HepG2 (cell line): ENCODE measurements at regions not wholly inside any gene's neighbourhood (a gene's known extent, or its start where the extent isn't known, plus 50 kb on each side); places are given as distances from the start of the nearest gene placed in this dataset.

Experiments used
- ATAC-seq: fragments of 200-7000 bp; cut with Tn5 transposase; 3 replicates; pipeline ENCODE4 v1.9.1; 2020; ENCODE audit warnings: mild to moderate bottlenecking, moderate library complexity
- BruUV-seq: library from RNA; stranded (reverse); fragments of 400-500 nt; replicated peaks from 2 replicates; lab custom pipeline; 2021; lab: Mats Ljungman, UMichigan
- CTCF ChIA-PET: fragments of 300-600 bp; formaldehyde crosslinking; extraction: SDS; loops from one replicate; lab custom pipeline; 2021; ENCODE audit warnings: low total read pairs, inconsistent platforms, low intra/inter-chr PET ratio; lab: Yijun Ruan, JAX
- POLR2A ChIA-PET: fragments of 350-600 bp; sonication (Branson Sonifier 250); formaldehyde crosslinking; loops from one replicate; lab custom pipeline; 2020; ENCODE audit warnings: antibody characterized with exemption, inconsistent platforms; lab: Yijun Ruan, JAX
- DNase-seq: peaks from one replicate; pipeline ENCODE4 v3.0.0-alpha.2; 2015; ENCODE audit warnings: low spot score
- FAIRE-seq: peaks from 3 replicates; lab custom pipeline; 2011; peaks lifted over from hg19 to GRCh38; lab: Jason Lieb, UNC
- H2AFZ ChIP-seq: one replicate; pipeline ENCODE4 v1.6.1; 2011; ENCODE audit warnings: low read length, inconsistent platforms
- H3K27ac ChIP-seq: fragments of 300-600 bp; 3 replicates; pipeline ENCODE4 v1.8.0; 2011; ENCODE audit warnings: mixed run types, mild to moderate bottlenecking, mixed read lengths, low read length, inconsistent platforms; ENCODE audit not compliant: insufficient read depth; ENCODE audit errors: extremely low read length
- H3K27me3 ChIP-seq, 2 experiments: fragments of 200-600 bp in 1 of 2; 2 replicates in 1 of 2; 3 replicates in 1 of 2; pipeline versions ENCODE4 v1.6.0 to v1.8.0; 2011; ENCODE audit warnings: low read length in 2 of 2, mild to moderate bottlenecking in 2 of 2, moderate library complexity in 2 of 2, inconsistent platforms in 1 of 2; ENCODE audit not compliant: insufficient read depth in 2 of 2, control insufficient read depth in 1 of 2
- H3K36me3 ChIP-seq, 2 experiments: fragments of 200-600 bp in 1 of 2; replicated peaks in 1 of 2; 2 replicates in 1 of 2; 3 replicates in 1 of 2; pipeline versions ENCODE4 v1.5.1 to v1.8.0; 2011; ENCODE audit warnings: low read length in 2 of 2, inconsistent platforms in 1 of 2; ENCODE audit not compliant: insufficient read depth in 2 of 2, control insufficient read depth in 1 of 2
- H3K4me1 ChIP-seq: 2 replicates; pipeline ENCODE4 v1.5.1; 2012; ENCODE audit warnings: low read length, inconsistent platforms; ENCODE audit not compliant: insufficient read depth
- H3K4me2 ChIP-seq: 2 replicates; pipeline ENCODE4 v1.6.0; 2011; ENCODE audit warnings: low read depth, low read length, inconsistent platforms
- H3K4me3 ChIP-seq, 3 experiments: fragments of 200-600 bp in 1 of 3; sonication (generic), shearing (Covaris generic) in 1 of 3; replicated peaks in 1 of 3; 2 replicates each; pipeline ENCODE4 v1.5.1; 2011 to 2016; ENCODE audit warnings: low read length in 3 of 3, inconsistent platforms in 2 of 3, low read depth in 2 of 3, mild to moderate bottlenecking in 2 of 3, control low read depth in 1 of 3, mixed read lengths in 1 of 3; ENCODE audit not compliant: insufficient read depth in 1 of 3
- H3K79me2 ChIP-seq: one replicate; pipeline ENCODE4 v1.6.1; 2011; ENCODE audit warnings: low read length, inconsistent platforms; ENCODE audit not compliant: insufficient read depth
- H3K9ac ChIP-seq: 2 replicates; pipeline ENCODE4 v1.6.0; 2011; ENCODE audit warnings: mild to moderate bottlenecking, low read depth, low read length, inconsistent platforms; ENCODE audit not compliant: insufficient read depth
- H3K9me3 ChIP-seq: 2 replicates; pipeline ENCODE4 v1.5.1; 2012; ENCODE audit warnings: mild to moderate bottlenecking, low read length
- H4K20me1 ChIP-seq: 2 replicates; pipeline ENCODE4 v1.6.0; 2011; ENCODE audit warnings: inconsistent platforms, mild to moderate bottlenecking, low read length, moderate library complexity; ENCODE audit not compliant: insufficient read depth
- MED13 ChIP-seq: sonication (generic); formaldehyde crosslinking; IDR thresholded peaks from 2 replicates; pipeline ENCODE4 v1.5.0; 2020; ENCODE audit warnings: missing genetic modification reagents
- ZNF101 ChIP-seq: sonication (generic); formaldehyde crosslinking; IDR thresholded peaks from 2 replicates; pipeline ENCODE4 v1.4.0; 2020; ENCODE audit warnings: mild to moderate bottlenecking, low read depth, missing genetic modification reagents, borderline replicate concordance
- ZNF292 ChIP-seq: sonication (generic); formaldehyde crosslinking; IDR thresholded peaks from 2 replicates; pipeline ENCODE4 v1.8.1; 2022; ENCODE audit warnings: mild to moderate bottlenecking, low read depth, missing genetic modification reagents, borderline replicate concordance
- ZNF468 ChIP-seq: sonication (generic); formaldehyde crosslinking; IDR thresholded peaks from 2 replicates; pipeline ENCODE4 v1.8.0; 2022; ENCODE audit warnings: mild to moderate bottlenecking, moderate library complexity, missing genetic modification reagents
- ZNF496 ChIP-seq: sonication (generic); formaldehyde crosslinking; IDR thresholded peaks from 2 replicates; pipeline ENCODE4 v1.8.1; 2023; ENCODE audit warnings: mild to moderate bottlenecking, moderate library complexity, missing genetic modification reagents; ENCODE audit not compliant: insufficient replicate concordance
- ZNF629 ChIP-seq: sonication (generic); formaldehyde crosslinking; conservative IDR thresholded peaks from 2 replicates; pipeline ENCODE4 v1.5.0; 2020; ENCODE audit warnings: missing genetic modification reagents
- ZSCAN31 ChIP-seq: sonication (generic); formaldehyde crosslinking; IDR thresholded peaks from 2 replicates; pipeline ENCODE4 v1.5.0; 2020; ENCODE audit warnings: low read depth, mild to moderate bottlenecking, missing genetic modification reagents
- WGBS: methylation state at CpG from one replicate; pipeline ENCODE4 v1.1.6; 2017; ENCODE audit warnings: low lambda C conversion rate; 5-methylcytosine and 5-hydroxymethylcytosine counted together
- in situ Hi-C: cut with HindIII; loops from 2 replicates; pipeline ENCODE4 v1.10.0; 2017; ENCODE audit warnings: low pct_unique_long_range_greater_than_20kb; ENCODE audit not compliant: extremely low pct_ligation_motif_present
- intact Hi-C: fragments of 100-400 bp; cut with micrococcal nuclease; formaldehyde crosslinking; loops from one replicate; pipeline ENCODE4 v1.10.0; 2022; ENCODE audit not compliant: unreplicated experiment
- TF ChIP-seq, protein P1 (sequence below): sonication (generic); formaldehyde crosslinking; IDR thresholded peaks from 2 replicates; pipeline ENCODE4 v1.4.0; 2020; ENCODE audit warnings: mild to moderate bottlenecking, missing genetic modification reagents
- TF ChIP-seq, protein P2 (sequence below): sonication (generic); formaldehyde crosslinking; IDR thresholded peaks from 2 replicates; pipeline ENCODE4 v1.5.0; 2020; ENCODE audit warnings: missing genetic modification reagents, mild to moderate bottlenecking, borderline replicate concordance
- TF ChIP-seq, protein P3 (sequence below): sonication (generic); formaldehyde crosslinking; IDR thresholded peaks from 2 replicates; pipeline ENCODE4 v1.5.1; 2020; ENCODE audit warnings: missing genetic modification reagents, mild to moderate bottlenecking, borderline replicate concordance

DNA sequence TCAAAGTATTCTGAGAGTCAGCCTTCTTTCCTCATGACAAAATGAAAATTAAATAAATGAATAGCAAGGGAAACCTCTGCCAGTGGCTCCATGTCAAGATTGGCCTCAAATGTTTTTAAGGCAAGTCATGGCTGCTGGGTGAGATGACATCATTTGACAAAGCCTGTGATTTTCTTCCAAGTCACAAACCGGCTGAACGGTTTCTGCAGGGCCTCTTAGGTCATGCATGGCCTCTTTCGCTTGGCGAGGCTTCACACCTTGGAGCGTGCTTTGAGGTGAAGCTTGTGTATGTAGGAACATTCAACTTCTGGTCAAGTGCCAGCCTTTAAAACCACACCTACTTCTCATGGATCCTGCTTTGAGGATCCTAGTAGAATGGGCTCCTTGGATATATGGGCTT is 161.0 kb upstream of the ZNF618 start:
- no peak overlapping the region for H2AFZ ChIP-seq
- WGBS, result 50% methylated on average over 5 of the region's 5 CpGs
- no peak overlapping the region for H3K27ac ChIP-seq
- H3K4me3 ChIP-seq, result no peak overlapping the region
- no peaks in the 10 kb centered on the region for H4K20me1 ChIP-seq
- no peak for ATAC-seq
- no peak overlapping the region for H3K4me2 ChIP-seq
- ChIA-PET CTCF (no interaction called here), POLR2A (no interaction called here)
- no peaks in the 10 kb centered on the region for H3K79me2 ChIP-seq
- no peaks in the 10 kb centered on the region for H3K36me3 ChIP-seq
- intact Hi-C loops (no loop called here), in situ Hi-C loops (no loop called here)
- DNase-seq, result no peak
- FAIRE-seq, result no peak
- no peaks in the 10 kb centered on the region for H3K9me3 ChIP-seq
- no peak overlapping the region for H3K9ac ChIP-seq
- peaks cover 1 to 12% of the 10 kb centered on the region in 2 experiments; a peak in 3 of 5 replicates for H3K27me3 ChIP-seq
- no TSS peak for BruUV-seq
- H3K4me1 ChIP-seq, result no peaks in the 10 kb centered on the region
- TF ChIP-seq ZNF292 (no peak), ZNF101 (CRISPR knock-in tag) (no peak), MED13 (CRISPR knock-in tag) (no peak), ZNF629 (CRISPR knock-in tag) (no peak), ZNF496 (CRISPR knock-in tag) (no peak), ZNF468 (CRISPR knock-in tag) (no peak), ZSCAN31 (CRISPR knock-in tag) (no peak)
- TF ChIP-seq, protein P1, sequence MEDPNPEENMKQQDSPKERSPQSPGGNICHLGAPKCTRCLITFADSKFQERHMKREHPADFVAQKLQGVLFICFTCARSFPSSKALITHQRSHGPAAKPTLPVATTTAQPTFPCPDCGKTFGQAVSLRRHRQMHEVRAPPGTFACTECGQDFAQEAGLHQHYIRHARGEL (CRISPR knock-in tag), result no peak
- TF ChIP-seq, protein P2, sequence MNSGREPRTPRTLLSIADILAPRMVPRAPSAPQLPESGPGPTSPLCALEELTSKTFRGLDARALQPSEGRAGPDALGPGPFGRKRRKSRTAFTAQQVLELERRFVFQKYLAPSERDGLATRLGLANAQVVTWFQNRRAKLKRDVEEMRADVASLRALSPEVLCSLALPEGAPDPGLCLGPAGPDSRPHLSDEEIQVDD (CRISPR knock-in tag), result no peak
- TF ChIP-seq, protein P3, sequence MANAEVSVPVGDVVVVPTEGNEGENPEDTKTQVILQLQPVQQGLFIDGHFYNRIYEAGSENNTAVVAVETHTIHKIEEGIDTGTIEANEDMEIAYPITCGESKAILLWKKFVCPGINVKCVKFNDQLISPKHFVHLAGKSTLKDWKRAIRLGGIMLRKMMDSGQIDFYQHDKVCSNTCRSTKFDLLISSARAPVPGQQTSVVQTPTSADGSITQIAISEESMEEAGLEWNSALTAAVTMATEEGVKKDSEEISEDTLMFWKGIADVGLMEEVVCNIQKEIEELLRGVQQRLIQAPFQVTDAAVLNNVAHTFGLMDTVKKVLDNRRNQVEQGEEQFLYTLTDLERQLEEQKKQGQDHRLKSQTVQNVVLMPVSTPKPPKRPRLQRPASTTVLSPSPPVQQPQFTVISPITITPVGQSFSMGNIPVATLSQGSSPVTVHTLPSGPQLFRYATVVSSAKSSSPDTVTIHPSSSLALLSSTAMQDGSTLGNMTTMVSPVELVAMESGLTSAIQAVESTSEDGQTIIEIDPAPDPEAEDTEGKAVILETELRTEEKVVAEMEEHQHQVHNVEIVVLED (CRISPR knock-in tag), result no peak
